Endothelial cell (in vitro differentiated cells): ENCODE measurements at regions not wholly inside any gene's neighbourhood (a gene's known extent, or its start where the extent isn't known, plus 50 kb on each side); places are given as distances from the start of the nearest gene placed in this dataset.

Experiments
- DNase-seq: peaks from one replicate; pipeline ENCODE4 v3.0.0; 2021; ENCODE audit warnings: low spot score
- H3K27ac Mint-ChIP-seq: one replicate; pipeline ENCODE4 v1.8.0; 2021; ENCODE audit warnings: mixed read lengths, inconsistent platforms; ENCODE audit not compliant: unreplicated experiment
- H3K27me3 Mint-ChIP-seq: one replicate; pipeline ENCODE4 v1.8.0; 2021; ENCODE audit warnings: mild to moderate bottlenecking, moderate library complexity, mixed read lengths, inconsistent platforms; ENCODE audit not compliant: unreplicated experiment
- H3K36me3 Mint-ChIP-seq: one replicate; pipeline ENCODE4 v1.8.0; 2021; ENCODE audit warnings: mild to moderate bottlenecking, low read depth, mixed read lengths, inconsistent platforms; ENCODE audit not compliant: unreplicated experiment
- H3K4me1 Mint-ChIP-seq: one replicate; pipeline ENCODE4 v1.8.0; 2021; ENCODE audit warnings: mild to moderate bottlenecking, mixed read lengths, inconsistent platforms; ENCODE audit not compliant: unreplicated experiment
- H3K4me3 Mint-ChIP-seq: one replicate; pipeline ENCODE4 v1.8.0; 2021; ENCODE audit warnings: mild to moderate bottlenecking, mixed read lengths, inconsistent platforms; ENCODE audit not compliant: unreplicated experiment
- H3K9me3 Mint-ChIP-seq: one replicate; pipeline ENCODE4 v1.8.0; 2021; ENCODE audit warnings: mixed read lengths, inconsistent platforms; ENCODE audit not compliant: unreplicated experiment
- CTCF ChIP-seq: fragments of 200-600 bp; sonication (generic); IDR thresholded peaks from one replicate; pipeline ENCODE4 v1.5.0; 2021; ENCODE audit warnings: antibody characterized with exemption; ENCODE audit not compliant: unreplicated experiment

GRCh38 chr15:77553695-77554094, 79.0 kb downstream of the LINGO1 start:
- H3K4me3 Mint-ChIP-seq = no peak overlapping the region

GRCh38 chr15:77553257-77553656, 79.5 kb downstream of the LINGO1 start:
- peaks cover 6% of the 10 kb centered on the region for H3K27me3 Mint-ChIP-seq
- H3K4me1 Mint-ChIP-seq = peaks cover 11% of the 10 kb centered on the region
- peak overlapping the region; percentile 19 for H3K27ac Mint-ChIP-seq
- no peak overlapping the region for H3K4me3 Mint-ChIP-seq
- H3K9me3 Mint-ChIP-seq = no peaks in the 10 kb centered on the region
- H3K36me3 Mint-ChIP-seq = no peaks in the 10 kb centered on the region
- TF ChIP-seq CTCF = no peak
- no peak for DNase-seq

More at GRCh38 chr15:77553695-77554094, 79.0 kb downstream of the LINGO1 start:
- DNase-seq = no peak
- no peaks in the 10 kb centered on the region for H3K36me3 Mint-ChIP-seq
- TF ChIP-seq CTCF = no peak
- no peaks in the 10 kb centered on the region for H3K9me3 Mint-ChIP-seq
- peaks cover 6% of the 10 kb centered on the region for H3K27me3 Mint-ChIP-seq
- peaks cover 10% of the 10 kb centered on the region for H3K4me1 Mint-ChIP-seq
- no peak overlapping the region for H3K27ac Mint-ChIP-seq

DNA sequence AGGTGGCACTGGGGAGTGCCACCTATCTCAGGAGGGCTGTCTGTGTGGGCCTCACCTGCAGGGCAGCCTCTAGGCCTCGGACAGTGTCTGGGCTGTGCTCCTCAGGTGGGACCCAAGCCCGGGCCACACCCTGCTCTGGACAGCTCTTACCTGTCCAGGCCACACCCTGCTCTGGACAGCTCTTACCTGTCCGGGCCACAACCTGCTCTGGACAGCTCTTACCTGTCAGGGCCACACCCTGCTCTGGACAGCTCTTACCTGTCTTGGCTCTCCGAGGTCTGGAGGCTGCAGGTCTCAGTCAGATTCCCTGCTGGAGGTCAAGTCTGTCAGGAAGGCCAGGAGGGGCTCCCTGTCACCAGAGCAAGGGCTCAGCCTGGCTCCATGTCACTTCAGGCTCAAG, 80.6 kb downstream of the LINGO1 start:
- H3K27ac Mint-ChIP-seq = no peak overlapping the region
- H3K4me3 Mint-ChIP-seq = no peak overlapping the region
- peaks cover 5% of the 10 kb centered on the region for H3K27me3 Mint-ChIP-seq
- no peaks in the 10 kb centered on the region for H3K9me3 Mint-ChIP-seq
- peaks cover 20% of the 10 kb centered on the region for H3K4me1 Mint-ChIP-seq
- no peak for TF ChIP-seq CTCF
- no peak for DNase-seq
- H3K36me3 Mint-ChIP-seq = no peaks in the 10 kb centered on the region

- TF ChIP-seq CTCF = no peak
- H3K9me3 Mint-ChIP-seq = no peaks in the 10 kb centered on the region
- H3K27me3 Mint-ChIP-seq = peaks cover 6% of the 10 kb centered on the region
- H3K4me1 Mint-ChIP-seq = peaks cover 32% of the 10 kb centered on the region
- DNase-seq = no peak
- no peak overlapping the region for H3K4me3 Mint-ChIP-seq
- no peaks in the 10 kb centered on the region for H3K36me3 Mint-ChIP-seq
- H3K27ac Mint-ChIP-seq = no peak overlapping the region
Measured at GRCh38 chr15:77550301-77551251, 82.1 kb downstream of the LINGO1 start.
